ENCODE measurements at regions not wholly inside any gene's neighbourhood (a gene's known extent, or its start where the extent isn't known, plus 50 kb on each side); places are given as distances from the start of the nearest gene placed in this dataset.

DNA sequence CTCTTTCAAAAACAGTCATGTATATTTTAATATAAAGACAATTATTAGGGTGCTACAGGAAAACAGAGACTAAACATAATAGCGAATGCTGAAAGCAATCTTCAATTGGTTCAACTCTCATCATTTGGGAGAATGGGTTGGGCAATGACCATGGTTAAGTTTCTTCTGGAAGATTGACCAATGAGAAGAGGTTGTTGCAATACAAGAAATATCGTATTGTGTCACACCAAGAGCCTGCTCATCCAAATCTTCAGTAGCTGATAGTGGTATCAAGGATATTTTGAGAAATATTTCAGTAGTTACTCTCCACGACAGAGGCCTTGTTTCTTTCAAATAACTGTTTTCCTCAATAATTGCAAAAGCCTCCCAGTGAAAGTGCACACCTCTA, 83.0 kb upstream of the FNDC3A start:
- no peak for DNase-seq

- DNase-seq: no peak
Observed at GRCh38 chr13:48896312-48896711, 79.4 kb upstream of the FNDC3A start.

DNA sequence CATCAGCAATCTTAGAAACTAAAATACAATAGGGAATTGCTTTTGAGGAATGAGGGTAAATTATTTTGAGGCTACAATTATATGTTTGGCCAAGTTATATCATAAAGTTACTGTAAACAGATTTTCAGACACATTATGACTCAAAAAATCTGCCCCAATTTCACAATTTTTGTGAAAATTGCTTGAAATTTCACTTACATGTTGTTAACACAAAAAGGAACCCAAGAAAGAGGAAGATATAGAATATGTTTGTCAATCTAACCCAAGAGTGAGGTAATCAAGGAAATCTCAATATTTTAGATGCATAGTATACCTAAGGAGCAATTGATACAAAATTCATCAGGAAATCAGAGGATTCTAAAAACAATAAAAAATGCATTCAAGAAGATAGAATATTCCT, 73.9 kb upstream of the FNDC3A start:
- DNase-seq: no peak

DNA sequence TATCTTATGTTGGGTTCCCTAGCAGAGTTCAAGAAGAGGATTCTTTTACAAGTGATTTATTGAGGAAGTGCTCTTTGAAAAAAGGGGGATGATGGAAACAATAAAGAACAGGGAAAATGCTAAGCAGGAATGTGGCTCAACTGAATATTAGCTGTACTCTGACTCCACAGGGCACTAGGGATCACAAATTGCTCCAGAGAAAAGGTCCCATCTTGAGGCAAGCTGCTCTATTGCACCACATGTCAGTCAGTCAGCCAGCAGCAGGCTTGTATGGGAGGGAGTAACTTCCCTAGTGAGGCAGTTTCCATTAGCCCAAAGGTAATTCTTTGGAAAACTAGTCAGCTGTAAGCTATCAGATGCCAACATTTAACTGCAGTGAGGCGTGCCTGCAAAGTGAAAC, 73.3 kb upstream of the FNDC3A start:
- no peak for DNase-seq

DNA sequence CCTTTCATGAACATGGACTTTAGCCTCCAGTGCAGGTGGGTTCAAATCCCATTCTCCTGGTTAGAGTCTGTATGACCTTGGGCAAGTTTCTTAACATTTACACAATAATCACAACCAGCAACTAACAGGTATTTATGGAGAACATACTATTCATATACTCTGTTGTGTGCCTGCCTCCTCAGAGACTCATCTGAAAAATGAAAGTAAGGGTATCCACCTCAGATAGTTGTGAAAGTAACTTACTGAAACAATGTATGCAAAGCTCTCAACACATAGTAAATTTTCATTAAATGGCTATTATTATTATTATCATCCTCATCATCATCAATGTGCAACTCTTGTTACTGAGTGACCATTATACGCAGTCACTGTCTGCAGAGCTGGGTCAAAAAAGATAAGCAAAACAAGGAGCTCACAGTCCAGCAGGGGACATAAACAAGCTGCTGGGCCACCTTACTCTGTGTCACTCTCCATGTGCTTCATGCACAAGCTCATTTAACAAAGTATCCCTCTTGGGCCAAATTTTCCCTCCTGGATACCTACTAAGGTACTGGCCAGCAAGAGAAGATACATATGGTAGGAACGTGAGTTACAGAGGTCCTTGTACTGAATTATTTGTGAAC, 70.9 kb upstream of the FNDC3A start:
- no peak for DNase-seq

DNA sequence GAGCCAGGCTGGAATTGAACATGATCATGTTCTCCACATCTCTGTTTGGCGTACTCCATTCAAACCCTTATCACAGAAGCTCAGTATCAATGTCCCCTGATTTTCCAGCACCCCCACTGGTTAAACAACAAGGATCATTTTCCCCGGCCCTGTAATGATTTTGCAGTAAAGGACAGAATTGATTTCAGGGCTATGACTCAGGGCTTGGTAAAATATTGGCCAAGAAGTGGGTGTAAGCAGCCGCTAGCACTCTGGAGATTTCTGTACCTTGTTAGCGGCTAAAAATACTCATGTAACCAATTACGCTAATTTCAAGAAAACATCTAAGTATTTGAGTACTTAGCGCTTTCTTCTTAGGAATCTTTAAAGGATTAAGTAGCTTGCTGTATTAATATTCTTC, 69.5 kb upstream of the FNDC3A start:
- DNase-seq: no peak

- no peak for DNase-seq
Observed at GRCh38 chr13:48908381-48909055, 67.2 kb upstream of the FNDC3A start.

GRCh38 chr13:48909056-48909389, 66.7 kb upstream of the FNDC3A start:
- DNase-seq: no peak

- no peak for DNase-seq
Observed at GRCh38 chr13:48910686-48911085, 65.0 kb upstream of the FNDC3A start.

DNA sequence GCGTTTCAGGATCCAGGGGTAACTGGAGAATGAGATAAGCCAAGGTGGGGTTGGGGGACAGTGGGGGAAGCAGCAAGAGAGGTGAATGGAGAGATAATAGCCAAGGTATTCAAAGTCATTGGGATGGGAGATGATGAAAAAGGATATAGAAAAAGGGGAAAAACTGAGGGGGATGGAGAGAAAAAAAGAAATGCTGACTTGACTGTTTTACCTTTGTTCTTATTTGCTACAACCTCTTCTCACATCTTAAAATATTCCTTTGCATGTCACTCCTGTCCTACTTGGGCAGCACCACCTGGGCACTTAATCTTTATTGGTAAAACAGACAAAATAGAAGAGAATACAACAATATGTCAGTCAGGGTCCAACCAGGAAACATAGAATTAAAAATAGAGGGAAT, 56.0 kb upstream of the FNDC3A start:
- no peak for DNase-seq

DNA sequence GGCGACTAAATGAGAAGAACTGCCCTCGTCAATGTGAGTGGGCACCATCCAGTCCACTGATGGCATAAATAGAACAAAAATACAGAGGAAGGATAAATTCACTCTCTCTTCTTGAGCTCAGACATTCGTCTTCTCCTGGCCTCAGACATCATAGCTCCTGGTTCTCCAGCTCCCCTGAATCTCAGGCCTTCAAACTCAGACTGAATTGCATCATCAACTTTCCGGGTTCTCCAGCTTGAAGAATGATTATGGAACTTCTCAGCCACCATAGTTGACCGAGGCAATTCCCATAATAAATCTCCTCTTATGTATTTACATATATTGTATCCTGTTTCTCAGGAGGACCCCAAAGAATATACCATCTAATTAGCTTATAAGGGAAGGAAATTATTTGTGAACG, 55.0 kb upstream of the FNDC3A start:
- DNase-seq: no peak

DNA sequence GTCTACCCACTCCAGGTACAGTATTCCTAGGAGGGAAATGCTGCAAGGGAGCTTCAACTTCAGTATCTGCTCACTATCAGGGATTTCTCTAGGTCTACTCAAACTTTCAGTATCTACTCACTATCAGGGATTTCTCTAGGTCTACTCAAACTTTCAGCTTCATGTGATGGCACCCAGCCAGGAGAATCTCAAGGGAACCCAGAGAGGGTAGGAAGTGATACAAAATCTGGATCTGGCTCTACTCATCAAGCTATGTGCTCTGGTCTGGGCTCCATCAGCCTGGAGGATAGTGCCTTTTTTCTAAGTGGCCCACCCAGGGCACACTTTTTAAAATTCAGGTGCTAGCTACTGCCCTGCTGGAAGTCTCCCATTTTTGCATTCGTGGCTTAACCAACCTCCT, 52.3 kb upstream of the FNDC3A start:
- DNase-seq: no peak

DNA sequence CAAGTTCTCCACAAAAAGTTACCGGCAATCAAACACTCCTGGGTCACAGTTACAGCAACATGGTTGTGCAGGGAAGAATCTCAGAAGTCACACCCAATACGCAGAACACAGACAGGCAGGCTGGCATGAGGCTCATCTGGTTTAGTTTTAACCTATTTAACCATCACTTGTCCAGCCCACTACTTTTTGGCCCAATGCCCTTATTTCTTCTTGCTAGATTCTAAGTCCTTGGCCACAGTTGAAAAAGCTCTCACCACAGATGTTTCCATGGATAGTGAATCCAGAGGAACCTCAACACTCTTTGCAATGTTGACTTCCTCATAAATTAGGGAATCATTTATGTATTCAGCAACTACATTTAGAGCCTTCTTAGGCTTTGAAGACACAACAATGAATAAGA, 50.7 kb upstream of the FNDC3A start:
- no peak for DNase-seq
